Activated T-cell treated with anti-CD3 and anti-CD28 coated beads, Interleukin-2, amount 50 U/mL, for 72 hours (primary cell): ENCODE measurements at regions not wholly inside any gene's neighbourhood (a gene's known extent, or its start where the extent isn't known, plus 50 kb on each side); places are given as distances from the start of the nearest gene placed in this dataset.

Source experiments
- ATAC-seq, 2 donors: fragments of 150-1000 bp; cut with Tn5 transposase; replicated peaks in 1 of 2; 2 replicates each; pipeline ENCODE4 v1.10.0; 2021; ENCODE audit warnings: moderate library complexity in 2 of 2, mild to moderate bottlenecking in 1 of 2
- DNase-seq, 2 donors: peaks; one replicate each; pipeline ENCODE4 v3.0.0; 2021 to 2022; ENCODE audit warnings: mixed read lengths in 1 of 2
- H3K27ac Mint-ChIP-seq: one replicate; pipeline ENCODE4 v1.8.0; 2022; ENCODE audit warnings: mild to moderate bottlenecking, moderate library complexity, mixed read lengths
- H3K27me3 Mint-ChIP-seq: one replicate; pipeline ENCODE4 v1.8.0; 2022; ENCODE audit warnings: low read depth, mixed read lengths
- H3K36me3 Mint-ChIP-seq, 2 donors: one replicate each; pipeline ENCODE4 v1.8.0; 2022; ENCODE audit warnings: mixed read lengths in 2 of 2, mild to moderate bottlenecking in 1 of 2; ENCODE audit not compliant: insufficient read depth in 2 of 2
- H3K4me1 Mint-ChIP-seq: one replicate; pipeline ENCODE4 v1.8.0; 2022; ENCODE audit warnings: low read depth, mixed read lengths
- H3K4me3 Mint-ChIP-seq, 2 donors: one replicate each; pipeline ENCODE4 v1.8.0; 2022; ENCODE audit warnings: mild to moderate bottlenecking in 2 of 2, mixed read lengths in 2 of 2, moderate library complexity in 2 of 2
- H3K9me3 Mint-ChIP-seq, 2 donors: one replicate each; pipeline ENCODE4 v1.8.0; 2022; ENCODE audit warnings: mixed read lengths in 2 of 2

DNA sequence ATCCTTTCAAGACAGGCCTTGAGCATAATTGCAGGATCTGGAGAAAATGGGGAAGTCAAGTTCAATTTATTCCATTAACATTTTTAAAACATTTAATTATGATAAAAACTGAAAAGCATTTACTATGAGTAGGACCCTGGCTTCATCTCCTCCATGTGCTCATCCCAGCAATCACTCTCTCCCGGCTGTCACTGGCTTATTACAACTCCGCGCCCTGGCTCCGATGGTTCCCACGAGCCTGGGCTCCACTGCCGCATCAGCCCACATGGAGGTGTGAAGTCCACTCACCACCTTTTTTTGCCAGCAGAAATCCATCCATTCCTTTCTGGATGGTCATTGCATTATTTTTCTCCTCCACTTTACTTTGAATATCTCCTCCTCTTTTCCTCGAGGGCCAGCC, 194.4 kb downstream of the EMP1 start:
- no peak overlapping the region for H3K4me3 Mint-ChIP-seq

DNA sequence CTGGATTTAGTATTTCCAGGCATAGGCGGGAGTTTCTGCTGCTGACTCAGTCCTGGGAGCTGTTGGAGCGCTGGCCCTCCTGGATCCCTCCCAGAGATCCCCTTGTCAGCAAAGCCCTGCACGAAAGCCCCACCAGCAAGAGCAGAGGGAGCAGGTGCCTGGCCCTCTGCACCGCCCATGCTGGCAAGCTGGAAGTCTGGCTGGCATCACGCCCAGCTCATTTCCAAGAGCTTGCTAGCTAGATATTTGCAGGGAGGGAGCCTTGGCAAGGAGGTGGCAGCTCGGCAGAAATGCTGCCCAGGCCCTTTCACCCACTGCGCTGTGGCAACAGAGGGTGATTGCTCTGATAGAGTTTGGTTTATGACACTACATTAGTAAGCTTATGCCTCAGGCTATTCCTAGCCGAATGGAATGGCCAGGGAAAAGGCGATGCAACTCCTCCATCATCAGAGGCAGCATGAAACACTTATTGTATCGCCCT, 193.9 kb downstream of the EMP1 start:
- no peaks in the 10 kb centered on the region for H3K4me1 Mint-ChIP-seq
- H3K27me3 Mint-ChIP-seq, result no peaks in the 10 kb centered on the region
- no peaks in the 10 kb centered on the region for H3K9me3 Mint-ChIP-seq
- no peaks in the 10 kb centered on the region for H3K36me3 Mint-ChIP-seq
- DNase-seq, result no peak
- no peak overlapping the region for H3K4me3 Mint-ChIP-seq
- no peak for ATAC-seq
- no peak overlapping the region for H3K27ac Mint-ChIP-seq

More for the DNA sequence above, 194.4 kb downstream of the EMP1 start:
- Mint-ChIP-seq H3K4me1 (no peaks in the 10 kb centered on the region), H3K27ac (no peak overlapping the region), H3K27me3 (no peaks in the 10 kb centered on the region), H3K36me3 (no peaks in the 10 kb centered on the region), H3K9me3 (no peaks in the 10 kb centered on the region)
- ATAC-seq (no peak), DNase-seq (no peak)

DNA sequence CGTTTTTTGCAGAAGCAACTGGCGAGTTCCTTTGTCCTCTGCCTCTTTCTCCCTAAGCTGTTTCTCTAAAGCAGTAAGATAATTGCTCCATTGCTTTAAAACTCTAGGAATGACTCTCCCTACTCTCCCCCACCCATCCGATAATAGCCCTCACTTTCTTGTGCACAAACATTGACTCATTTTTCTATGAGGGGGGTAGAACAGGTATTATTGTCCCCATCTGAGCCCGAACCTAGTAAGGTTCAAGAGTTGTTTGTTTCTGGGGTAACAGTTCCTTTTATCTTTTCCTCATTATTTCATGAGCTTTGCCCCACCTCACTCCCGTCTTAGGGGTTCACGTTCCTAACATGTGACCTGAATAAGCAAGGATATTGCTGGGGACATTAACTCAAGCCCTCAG, 190.6 kb downstream of the EMP1 start:
- no peak overlapping the region for H3K27ac Mint-ChIP-seq
- no peak for ATAC-seq
- no peak for DNase-seq
- H3K27me3 Mint-ChIP-seq, result peaks cover 8% of the 10 kb centered on the region
- no peaks in the 10 kb centered on the region for H3K4me1 Mint-ChIP-seq
- H3K4me3 Mint-ChIP-seq, result no peak overlapping the region
- H3K9me3 Mint-ChIP-seq, result no peaks in the 10 kb centered on the region
- H3K36me3 Mint-ChIP-seq, result no peaks in the 10 kb centered on the region

DNA sequence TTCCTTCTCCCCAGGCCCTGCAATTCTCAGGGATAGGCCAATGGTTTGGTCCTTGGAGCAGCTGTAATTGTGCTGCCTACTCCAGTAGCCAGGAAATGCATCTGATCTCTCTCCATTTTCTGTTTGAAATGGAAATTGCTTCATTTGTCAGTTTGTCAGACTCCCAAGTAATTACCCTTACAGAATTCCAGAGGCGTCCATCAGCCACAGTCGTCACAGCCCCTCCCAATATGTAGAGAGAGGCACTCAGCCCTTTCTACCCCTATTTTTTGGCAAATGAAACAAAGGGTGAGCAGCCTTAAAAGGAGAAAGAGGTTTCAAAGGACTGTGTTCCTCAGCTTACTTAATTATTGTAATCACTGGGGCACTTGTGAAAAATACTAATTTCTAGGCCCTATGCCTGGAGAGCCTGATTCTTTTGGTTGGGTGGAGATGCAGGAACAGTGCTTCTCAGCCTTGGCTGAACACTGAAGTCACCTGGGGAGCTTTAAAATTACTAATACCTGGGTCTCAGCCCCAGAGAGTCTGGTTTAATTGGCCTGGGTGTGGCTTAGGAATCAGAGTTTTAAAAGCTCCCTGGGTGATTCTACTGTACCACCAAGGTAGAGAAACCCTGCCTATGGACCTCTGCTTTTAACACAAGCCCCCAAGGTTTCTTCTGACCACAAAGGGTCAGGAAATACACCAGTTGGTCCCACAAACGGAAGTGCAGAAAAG, 190.0 kb downstream of the EMP1 start:
- H3K9me3 Mint-ChIP-seq, result no peaks in the 10 kb centered on the region
- H3K36me3 Mint-ChIP-seq, result no peaks in the 10 kb centered on the region
- no peak overlapping the region for H3K4me3 Mint-ChIP-seq
- no peaks in the 10 kb centered on the region for H3K4me1 Mint-ChIP-seq
- H3K27ac Mint-ChIP-seq, result no peak overlapping the region
- no peak for ATAC-seq
- H3K27me3 Mint-ChIP-seq, result peaks cover 14% of the 10 kb centered on the region
- no peak for DNase-seq

DNA sequence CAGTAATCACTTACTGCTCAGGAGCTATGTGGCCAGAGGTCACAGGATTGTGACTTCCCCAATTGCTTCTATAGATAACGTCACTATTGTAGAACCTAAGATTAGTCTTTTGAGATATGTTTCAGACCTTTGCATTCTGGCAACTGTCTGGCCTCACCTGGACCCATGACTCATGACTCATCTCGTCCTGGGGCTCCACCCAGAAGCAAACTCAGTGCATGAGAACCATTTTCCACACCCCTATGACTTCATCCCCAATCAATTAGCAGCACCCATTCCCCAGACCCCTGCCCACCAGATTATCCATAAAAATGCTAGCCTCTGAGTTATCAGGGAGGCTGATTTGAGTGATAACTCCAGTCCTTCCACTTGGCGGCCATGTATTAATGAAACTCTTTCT, 186.9 kb downstream of the EMP1 start:
- ATAC-seq (no peak), DNase-seq (no peak)
- Mint-ChIP-seq H3K4me1 (no peaks in the 10 kb centered on the region), H3K4me3 (no peak overlapping the region), H3K27me3 (peaks cover 25% of the 10 kb centered on the region), H3K27ac (no peak overlapping the region), H3K36me3 (no peaks in the 10 kb centered on the region), H3K9me3 (no peaks in the 10 kb centered on the region)

DNA sequence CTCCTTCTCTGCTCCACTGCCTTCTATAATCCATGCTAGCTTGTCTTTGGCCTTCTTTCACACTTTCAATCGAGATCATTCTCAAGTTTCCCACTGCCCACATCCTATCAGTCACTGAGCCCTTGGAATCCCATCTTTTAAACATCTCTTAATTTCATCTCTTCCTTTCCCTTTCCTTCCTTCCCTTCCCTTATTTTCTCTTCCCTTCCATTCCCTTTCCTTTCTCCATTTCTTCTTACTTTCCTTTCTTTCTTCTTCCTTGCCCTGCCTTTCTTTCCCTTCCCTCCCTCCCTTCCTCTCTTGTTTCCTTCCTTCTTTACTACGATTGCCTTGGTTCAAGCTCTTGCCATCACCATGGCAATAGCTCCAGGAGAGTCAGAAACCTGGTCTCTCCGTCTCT, 183.8 kb downstream of the EMP1 start:
- Mint-ChIP-seq H3K4me3 (no peak overlapping the region), H3K36me3 (no peaks in the 10 kb centered on the region), H3K27ac (no peak overlapping the region), H3K9me3 (no peaks in the 10 kb centered on the region), H3K27me3 (peaks cover 25% of the 10 kb centered on the region), H3K4me1 (no peaks in the 10 kb centered on the region)
- ATAC-seq (no peak), DNase-seq (no peak)

DNA sequence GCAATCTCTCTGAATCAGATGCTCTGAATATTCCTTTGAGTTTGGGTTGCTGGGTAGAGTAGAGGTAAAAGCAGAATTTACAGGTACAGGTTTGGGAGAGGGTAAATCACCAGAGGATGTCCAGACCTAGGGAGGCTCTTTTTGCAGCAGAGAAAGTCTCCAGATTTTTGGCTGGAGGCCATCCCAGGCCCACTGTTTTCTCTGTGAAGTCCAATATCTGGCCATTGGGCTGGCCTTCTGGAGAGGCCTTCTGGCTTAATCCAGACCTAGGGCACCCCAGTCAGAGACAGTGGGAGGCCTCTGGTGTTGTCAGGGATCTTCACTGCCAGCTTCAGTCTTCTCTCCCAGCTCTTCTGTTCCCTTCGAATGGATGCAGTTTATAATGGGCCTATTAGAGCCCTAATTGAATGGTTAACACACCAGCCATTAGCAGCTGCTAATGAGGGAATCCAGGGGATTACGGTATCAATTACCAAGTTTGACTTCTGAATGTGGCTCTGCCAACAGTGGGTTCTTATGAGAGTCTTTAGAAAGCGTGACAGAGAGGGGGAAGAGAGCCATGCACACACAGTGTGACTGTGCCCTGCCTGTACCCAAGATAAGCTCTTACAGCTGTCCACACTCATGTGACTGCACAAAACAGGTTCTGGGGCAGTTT, 183.1 kb downstream of the EMP1 start:
- ATAC-seq (no peak), DNase-seq (no peak)
- no peaks in the 10 kb centered on the region for H3K4me1 Mint-ChIP-seq
- no peaks in the 10 kb centered on the region for H3K36me3 Mint-ChIP-seq
- no peak overlapping the region for H3K4me3 Mint-ChIP-seq
- H3K9me3 Mint-ChIP-seq, result no peaks in the 10 kb centered on the region
- peaks cover 25% of the 10 kb centered on the region for H3K27me3 Mint-ChIP-seq
- H3K27ac Mint-ChIP-seq, result no peak overlapping the region

DNA sequence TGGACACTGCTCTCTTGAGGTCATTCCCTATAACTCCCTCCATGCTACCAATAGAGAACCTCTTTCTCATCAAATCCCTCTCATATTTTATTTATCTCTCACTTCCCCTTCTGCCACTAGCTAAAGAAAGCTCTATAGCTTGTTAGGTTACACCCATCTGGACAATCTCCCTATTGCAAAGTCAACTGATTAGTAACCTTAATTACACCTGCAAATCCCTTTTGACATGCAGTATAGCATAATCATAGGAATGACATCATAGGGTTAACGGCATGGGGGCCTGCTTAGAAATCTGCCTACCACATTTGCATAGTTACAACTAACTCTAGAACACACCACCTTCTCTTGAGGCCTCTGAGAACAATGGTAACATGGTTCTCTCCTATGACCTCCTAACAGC, 181.2 kb downstream of the EMP1 start:
- peaks cover 32% of the 10 kb centered on the region for H3K27me3 Mint-ChIP-seq
- no peak overlapping the region for H3K27ac Mint-ChIP-seq
- H3K36me3 Mint-ChIP-seq, result no peaks in the 10 kb centered on the region
- no peak overlapping the region for H3K4me3 Mint-ChIP-seq
- no peak for DNase-seq
- no peaks in the 10 kb centered on the region for H3K4me1 Mint-ChIP-seq
- no peaks in the 10 kb centered on the region for H3K9me3 Mint-ChIP-seq
- no peak for ATAC-seq

DNA sequence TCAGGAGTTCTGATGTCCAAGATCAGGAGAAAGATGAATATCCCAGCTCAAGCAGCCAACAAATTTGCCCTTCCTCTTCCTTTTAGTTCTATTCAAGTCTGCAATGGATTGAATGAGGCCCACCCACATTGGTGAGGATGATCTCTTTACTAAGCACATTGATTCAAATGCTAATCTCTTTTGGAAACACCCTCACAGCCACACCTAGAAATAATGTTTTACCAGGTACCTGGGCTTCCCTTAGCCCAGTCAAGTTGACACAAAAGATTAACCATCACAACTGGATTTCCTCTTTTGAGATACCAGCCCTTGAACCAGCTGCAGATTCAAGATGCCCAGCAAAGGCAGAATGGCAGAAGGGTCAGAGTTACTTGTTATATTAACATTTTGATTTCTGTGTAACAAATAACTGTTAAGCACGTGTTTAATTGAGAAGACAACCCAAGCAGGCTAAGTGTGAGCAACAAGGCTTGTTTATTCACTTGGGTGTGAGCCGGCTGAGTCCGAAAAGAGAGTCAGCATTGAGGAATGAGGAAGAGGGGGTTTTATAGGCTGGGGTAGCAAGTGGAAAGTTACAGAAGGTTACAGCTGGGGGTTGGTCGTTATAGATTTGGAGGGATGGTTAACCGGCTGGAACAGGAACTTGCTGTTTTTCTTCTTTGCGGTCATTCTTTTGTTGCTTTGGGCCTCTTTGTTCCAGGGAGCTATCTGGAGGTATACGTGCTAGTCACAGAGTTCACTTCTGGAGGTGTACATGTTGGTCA, 180.3 kb downstream of the EMP1 start:
- Mint-ChIP-seq H3K36me3 (no peaks in the 10 kb centered on the region), H3K4me1 (no peaks in the 10 kb centered on the region), H3K4me3 (no peak overlapping the region), H3K9me3 (no peaks in the 10 kb centered on the region), H3K27ac (no peak overlapping the region), H3K27me3 (peaks cover 24% of the 10 kb centered on the region)
- no peak for DNase-seq
- ATAC-seq, result no peak

DNA sequence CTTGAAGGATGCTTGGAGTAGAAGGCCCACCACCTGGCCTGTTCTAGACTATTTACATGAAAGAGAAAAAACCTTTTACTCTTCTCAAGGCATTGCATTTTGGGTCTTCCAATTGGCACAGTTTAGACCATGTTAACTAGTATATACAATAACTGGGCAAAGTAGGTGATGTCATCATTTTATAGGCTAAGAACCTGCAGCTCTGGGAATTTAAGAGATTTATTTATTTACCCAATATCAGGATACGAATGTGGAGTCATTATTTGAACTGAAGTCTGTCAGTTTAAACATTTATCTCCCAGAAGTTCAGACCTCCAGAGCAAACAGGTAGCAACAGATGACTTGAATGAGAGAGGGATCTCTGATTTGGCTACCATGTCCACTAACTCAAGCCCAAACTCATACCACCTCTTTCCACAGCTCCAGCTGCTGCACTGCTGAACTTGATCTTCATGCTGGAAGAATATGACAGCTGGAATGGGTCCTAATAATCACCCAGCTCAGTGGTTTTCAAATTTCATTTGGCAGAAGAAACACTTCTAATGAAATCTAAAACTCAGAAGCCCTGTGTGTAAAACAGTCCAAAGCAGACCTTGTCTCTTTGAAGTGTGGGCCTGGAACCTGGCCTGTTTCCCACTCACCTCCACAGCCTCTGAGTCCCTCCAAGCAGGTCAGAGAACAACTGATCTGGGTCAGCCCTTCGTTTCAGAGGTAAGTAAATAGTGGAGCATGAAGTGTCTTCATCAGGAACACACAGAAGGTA, 179.2 kb downstream of the EMP1 start:
- Mint-ChIP-seq H3K27ac (no peak overlapping the region), H3K4me3 (no peak overlapping the region), H3K27me3 (peaks cover 28% of the 10 kb centered on the region), H3K9me3 (no peaks in the 10 kb centered on the region), H3K4me1 (no peaks in the 10 kb centered on the region), H3K36me3 (no peaks in the 10 kb centered on the region)
- DNase-seq, result no peak
- ATAC-seq, result no peak

DNA sequence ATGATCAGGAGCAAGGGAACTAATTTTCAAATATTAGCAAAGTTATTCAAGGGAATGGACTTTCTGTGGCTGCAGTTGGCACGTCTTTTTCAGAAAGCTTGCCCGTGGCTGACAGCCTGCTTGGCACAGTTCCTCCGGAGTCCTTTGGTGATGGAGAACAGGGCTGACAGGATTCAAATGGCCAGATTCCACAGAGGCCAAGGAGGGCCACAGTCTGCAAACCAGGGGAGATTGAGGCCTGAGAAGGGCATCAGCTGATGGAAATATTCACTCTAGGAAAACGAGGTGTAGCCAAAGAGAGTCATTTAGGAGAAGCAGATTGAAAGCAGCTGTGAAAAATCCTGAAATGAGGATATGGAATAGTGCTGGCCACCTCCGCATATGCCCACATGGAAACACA, 178.3 kb downstream of the EMP1 start:
- ATAC-seq (no peak), DNase-seq (no peak)
- Mint-ChIP-seq H3K36me3 (no peaks in the 10 kb centered on the region), H3K4me1 (no peaks in the 10 kb centered on the region), H3K9me3 (no peaks in the 10 kb centered on the region), H3K4me3 (no peak overlapping the region), H3K27ac (no peak overlapping the region), H3K27me3 (peaks cover 24% of the 10 kb centered on the region)

DNA sequence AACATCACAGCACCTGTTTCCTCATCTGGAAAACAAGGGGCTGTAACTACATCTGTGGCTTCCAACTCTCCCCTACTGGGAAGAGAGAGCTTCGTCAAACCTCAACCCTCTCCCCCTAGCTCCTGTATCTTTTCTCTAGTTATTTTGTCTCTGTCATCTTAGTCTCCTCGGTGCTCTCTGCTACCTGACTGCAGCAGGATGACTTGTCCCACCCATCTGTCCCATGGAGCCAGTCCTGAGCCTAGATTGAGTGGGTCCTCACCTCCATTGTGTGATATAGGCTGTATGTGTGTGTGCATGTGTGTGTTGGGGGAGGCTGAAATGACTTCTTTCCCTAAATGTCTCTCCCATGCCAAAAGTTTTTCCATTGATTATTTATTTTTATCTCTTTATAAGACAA, 177.3 kb downstream of the EMP1 start:
- Mint-ChIP-seq H3K9me3 (no peaks in the 10 kb centered on the region), H3K27ac (no peak overlapping the region), H3K36me3 (no peaks in the 10 kb centered on the region), H3K27me3 (peaks cover 24% of the 10 kb centered on the region), H3K4me3 (no peak overlapping the region), H3K4me1 (no peaks in the 10 kb centered on the region)
- ATAC-seq (no peak), DNase-seq (no peak)

DNA sequence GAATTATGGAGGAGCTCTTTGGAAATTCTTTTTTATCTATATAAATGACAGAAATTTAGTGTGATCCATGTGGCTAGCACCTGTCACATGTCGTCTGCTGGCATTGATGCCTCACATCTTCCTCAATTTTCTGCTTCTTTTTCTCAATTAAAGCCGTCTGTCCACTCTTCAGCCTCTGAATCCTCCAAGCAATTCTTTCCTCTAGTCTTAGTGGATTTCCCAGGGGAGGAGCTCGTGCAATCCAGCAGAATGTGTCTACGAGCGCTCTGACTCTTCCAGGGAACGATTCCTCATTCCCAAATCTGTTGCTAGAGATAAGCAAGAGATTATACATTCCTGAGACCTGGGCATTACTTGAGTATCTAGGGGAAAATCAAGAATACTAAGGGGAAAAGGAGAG, 176.6 kb downstream of the EMP1 start:
- DNase-seq, result no peak
- no peak for ATAC-seq
- peaks cover 24% of the 10 kb centered on the region for H3K27me3 Mint-ChIP-seq
- H3K36me3 Mint-ChIP-seq, result no peaks in the 10 kb centered on the region
- no peak overlapping the region for H3K4me3 Mint-ChIP-seq
- no peaks in the 10 kb centered on the region for H3K4me1 Mint-ChIP-seq
- H3K9me3 Mint-ChIP-seq, result no peaks in the 10 kb centered on the region
- no peak overlapping the region for H3K27ac Mint-ChIP-seq
